ENCODE measurements at regions not wholly inside any gene's neighbourhood (a gene's known extent, or its start where the extent isn't known, plus 50 kb on each side); places are given as distances from the start of the nearest gene placed in this dataset.

GRCh38 chr14:101473795-101474562 is 87.3 kb upstream of the DIO3 start:
- Histone ChIP-seq H3K27ac (peak overlapping the region; percentile 91), H3K9me3 (no peaks in the 10 kb centered on the region), H3K36me3 (no peaks in the 10 kb centered on the region), H3K27me3 (no peaks in the 10 kb centered on the region), H3K4me3 (no peak overlapping the region), H3K4me1 (peaks cover 48% of the 10 kb centered on the region)
- TF ChIP-seq POLR2A (IDR thresholded peaks at IDR 0.05) (no peak), CTCF (IDR thresholded peaks at IDR 0.05) (no peak), POLR2AphosphoS5 (IDR thresholded peaks at IDR 0.05; ENCODE audit: insufficient read depth in 1 of 2, low read depth in 1 of 2) (no peak)
- intact Hi-C loops (cut with DNase I) = no loop called here
- DNase-seq (ENCODE audit: extremely low spot score in 2 of 2) = no peak

GRCh38 chr14:101474563-101475455 is 86.5 kb upstream of the DIO3 start:
- Histone ChIP-seq H3K4me3 (peak overlapping the region; percentile 6), H3K4me1 (peaks cover 48% of the 10 kb centered on the region), H3K9me3 (no peaks in the 10 kb centered on the region), H3K27ac (peak overlapping the region; percentile 91), H3K36me3 (no peaks in the 10 kb centered on the region), H3K27me3 (no peaks in the 10 kb centered on the region)
- no peak for DNase-seq (ENCODE audit: extremely low spot score in 2 of 2)
- intact Hi-C loops (cut with DNase I) = no loop called here
- TF ChIP-seq POLR2A (IDR thresholded peaks at IDR 0.05) = no peak
- no peak for TF ChIP-seq POLR2AphosphoS5 (IDR thresholded peaks at IDR 0.05; ENCODE audit: insufficient read depth in 1 of 2, low read depth in 1 of 2)
- no peak for TF ChIP-seq CTCF (IDR thresholded peaks at IDR 0.05)

- peak in 1 of 2 donors; percentile 89 for DNase-seq (ENCODE audit: extremely low spot score in 2 of 2)
- peak overlapping the region; percentile 91 for H3K27ac ChIP-seq
- peak overlapping the region; percentile 6 for H3K4me3 ChIP-seq
- no peaks in the 10 kb centered on the region for H3K36me3 ChIP-seq
- intact Hi-C loops (cut with DNase I) = no loop called here
- TF ChIP-seq CTCF (IDR thresholded peaks at IDR 0.05) (no peak), POLR2AphosphoS5 (IDR thresholded peaks at IDR 0.05; ENCODE audit: insufficient read depth in 1 of 2, low read depth in 1 of 2) (peak; percentile 64 to 89)
- no peaks in the 10 kb centered on the region for H3K27me3 ChIP-seq
- peaks cover 50% of the 10 kb centered on the region for H3K4me1 ChIP-seq
- no peaks in the 10 kb centered on the region for H3K9me3 ChIP-seq
These were observed 85.6 kb upstream of the DIO3 start for GRCh38 chr14:101475456-101476257.

GRCh38 chr14:101476258-101476915 is 84.9 kb upstream of the DIO3 start:
- intact Hi-C loops (cut with DNase I) = no loop called here
- H3K27ac ChIP-seq = peak overlapping the region; percentile 91

More at GRCh38 chr14:101476258-101476915, 84.9 kb upstream of the DIO3 start:
- DNase-seq (ENCODE audit: extremely low spot score in 2 of 2) = no peak
- Histone ChIP-seq H3K9me3 (no peaks in the 10 kb centered on the region), H3K4me1 (peaks cover 57% of the 10 kb centered on the region), H3K4me3 (no peak overlapping the region), H3K27me3 (no peaks in the 10 kb centered on the region), H3K36me3 (no peaks in the 10 kb centered on the region)
- no peak for TF ChIP-seq CTCF (IDR thresholded peaks at IDR 0.05)
- TF ChIP-seq POLR2A (IDR thresholded peaks at IDR 0.05) = no peak

Measured in vagina (tissue), 2 donors.